WTC11 (cell line): ENCODE measurements at regions not wholly inside any gene's neighbourhood (a gene's known extent, or its start where the extent isn't known, plus 50 kb on each side); places are given as distances from the start of the nearest gene placed in this dataset.
"Not testable (repeated sequence)": the region's sequence is repeated elsewhere in the genome, so short reads cannot be mapped to it uniquely, and the experiment has no call there.

Experiments
- ATAC-seq: fragments of 200-7000 bp; cut with Tn5 transposase; 2 replicates; pipeline ENCODE4 v1.10.0; 2021; ENCODE audit warnings: mild to moderate bottlenecking, moderate library complexity
- CTCF ChIA-PET: fragments of 300-600 bp; sonication (Branson Sonifier 250); formaldehyde crosslinking; loops from one replicate; lab custom pipeline; 2021; ENCODE audit warnings: antibody characterized with exemption; lab: Charles Lee
- POLR2A ChIA-PET: fragments of 350-600 bp; sonication (Branson Sonifier 250); formaldehyde crosslinking; loops from one replicate; lab custom pipeline; 2021; ENCODE audit warnings: antibody characterized with exemption; lab: Charles Lee
- DNase-seq: peaks from one replicate; pipeline ENCODE4 v3.0.0; 2021; ENCODE audit warnings: low spot score
- H3K27ac Mint-ChIP-seq: 2 replicates; pipeline ENCODE4 v1.8.0; 2021; ENCODE audit warnings: mixed read lengths
- H3K27me3 Mint-ChIP-seq: 2 replicates; pipeline ENCODE4 v1.8.0; 2021; ENCODE audit warnings: low read depth, mild to moderate bottlenecking, moderate library complexity, mixed read lengths
- H3K36me3 Mint-ChIP-seq: 2 replicates; pipeline ENCODE4 v1.8.0; 2021; ENCODE audit warnings: mixed read lengths
- H3K4me1 Mint-ChIP-seq: 2 replicates; pipeline ENCODE4 v1.8.0; 2022; ENCODE audit warnings: mixed read lengths
- H3K4me3 Mint-ChIP-seq: 2 replicates; pipeline ENCODE4 v1.8.0; 2021; ENCODE audit warnings: mild to moderate bottlenecking, moderate library complexity, mixed read lengths
- H3K9me3 Mint-ChIP-seq: 2 replicates; pipeline ENCODE4 v1.8.0; 2021; ENCODE audit warnings: mixed read lengths
- CTCF ChIP-seq: fragments of 200-600 bp; IDR thresholded peaks from 2 replicates; pipeline ENCODE4 v1.8.0; 2022; ENCODE audit warnings: antibody characterized with exemption
- E2F4 ChIP-seq: sonication (generic); formaldehyde crosslinking; IDR thresholded peaks from 2 replicates; pipeline ENCODE4 v1.8.1; 2022; ENCODE audit warnings: low read depth, mild to moderate bottlenecking, moderate library complexity, missing genetic modification reagents, borderline replicate concordance
- ELF4 ChIP-seq: sonication (generic); formaldehyde crosslinking; IDR thresholded peaks from 2 replicates; pipeline ENCODE4 v1.8.1; 2022; ENCODE audit warnings: low read depth, mild to moderate bottlenecking, moderate library complexity, missing genetic modification reagents
- IRF1 ChIP-seq: sonication (generic); formaldehyde crosslinking; IDR thresholded peaks from 2 replicates; pipeline ENCODE4 v1.8.0; 2023; ENCODE audit warnings: missing genetic modification reagents
- MAX ChIP-seq: sonication (generic); formaldehyde crosslinking; IDR thresholded peaks from 2 replicates; pipeline ENCODE4 v1.8.0; 2022; ENCODE audit warnings: mild to moderate bottlenecking, missing genetic modification reagents
- MLX ChIP-seq: sonication (generic); formaldehyde crosslinking; IDR thresholded peaks from 2 replicates; pipeline ENCODE4 v1.8.1; 2023; ENCODE audit warnings: mild to moderate bottlenecking, missing genetic modification reagents, moderate library complexity
- MYBL2 ChIP-seq: sonication (generic); formaldehyde crosslinking; IDR thresholded peaks from 2 replicates; pipeline ENCODE4 v1.8.1; 2023; ENCODE audit warnings: mild to moderate bottlenecking, moderate library complexity, missing genetic modification reagents
- NR1H2 ChIP-seq: sonication (generic); formaldehyde crosslinking; IDR thresholded peaks from 2 replicates; pipeline ENCODE4 v1.9.0; 2021; ENCODE audit warnings: mild to moderate bottlenecking, moderate library complexity, missing genetic modification reagents
- NR3C1 ChIP-seq: sonication (generic); formaldehyde crosslinking; conservative IDR thresholded peaks from 2 replicates; pipeline ENCODE4 v1.8.1; 2023; ENCODE audit warnings: low read depth, mild to moderate bottlenecking, missing genetic modification reagents
- RORB ChIP-seq: fragments of 250-450 bp; sonication (Bioruptor Pico); IDR thresholded peaks from 2 replicates; pipeline ENCODE4 v1.9.0; 2021; ENCODE audit warnings: mild to moderate bottlenecking
- USF2 ChIP-seq: sonication (generic); formaldehyde crosslinking; IDR thresholded peaks from 2 replicates; pipeline ENCODE4 v1.8.1; 2023; ENCODE audit warnings: mild to moderate bottlenecking, missing genetic modification reagents, moderate library complexity
- ZBTB21 ChIP-seq: sonication (generic); formaldehyde crosslinking; IDR thresholded peaks from 2 replicates; pipeline ENCODE4 v1.8.1; 2023; ENCODE audit warnings: mild to moderate bottlenecking, missing genetic modification reagents, borderline replicate concordance
- ZBTB43 ChIP-seq: sonication (generic); formaldehyde crosslinking; IDR thresholded peaks from 2 replicates; pipeline ENCODE4 v1.8.1; 2023; ENCODE audit warnings: mild to moderate bottlenecking, missing genetic modification reagents
- ZMAT4 ChIP-seq: fragments of 250-450 bp; sonication (Bioruptor Pico); IDR thresholded peaks from 2 replicates; pipeline ENCODE4 v1.9.0; 2021; ENCODE audit warnings: mild to moderate bottlenecking
- ZNF423 ChIP-seq: fragments of 250-450 bp; sonication (Bioruptor Pico); IDR thresholded peaks from 2 replicates; pipeline ENCODE4 v2.1.2; 2022; ENCODE audit warnings: mild to moderate bottlenecking, moderate library complexity
- ZNF532 ChIP-seq: fragments of 250-450 bp; sonication (Bioruptor Pico); IDR thresholded peaks from 2 replicates; pipeline ENCODE4 v1.9.0; 2021; ENCODE audit warnings: mild to moderate bottlenecking, borderline replicate concordance

GRCh38 chr10:64358907-64359306 lies 837.7 kb downstream of the REEP3 start:
- Mint-ChIP-seq H3K4me1 (peaks cover 10% of the 10 kb centered on the region), H3K36me3 (peaks cover 55% of the 10 kb centered on the region), H3K4me3 (no peak overlapping the region), H3K9me3 (peaks cover 57% of the 10 kb centered on the region), H3K27me3 (peaks cover 3% of the 10 kb centered on the region; the same call in 1 of the 2 replicates), H3K27ac (no peak overlapping the region)
- ATAC-seq (no peak), DNase-seq (no peak)
- CTCF ChIA-PET: no interaction called here
- TF ChIP-seq ZBTB21 (CRISPR knock-in tag) (no peak), MLX (CRISPR knock-in tag) (no peak), CTCF (no peak), NR1H2 (CRISPR knock-in tag) (no peak), ZBTB43 (CRISPR knock-in tag) (no peak), IRF1 (CRISPR knock-in tag) (no peak), RORB (no peak), ZMAT4 (CRISPR knock-in tag) (no peak)
- POLR2A ChIA-PET: no interaction called here

GRCh38 chr10:64360240-64360639 lies 839.0 kb downstream of the REEP3 start:
- H3K4me3 Mint-ChIP-seq, POLR2A ChIA-PET, H3K27me3 Mint-ChIP-seq, ATAC-seq, H3K4me1 Mint-ChIP-seq, CTCF ChIA-PET: not testable (repeated sequence)
- DNase-seq: peak; percentile 29
- H3K9me3 Mint-ChIP-seq: peaks cover 55% of the 10 kb centered on the region
- peak; percentile 17; the same call in 1 of the 2 replicates for TF ChIP-seq USF2
- H3K27ac Mint-ChIP-seq: peak overlapping the region; percentile 45; the same call in 1 of the 2 replicates
- H3K36me3 Mint-ChIP-seq: peaks cover 55% of the 10 kb centered on the region

GRCh38 chr10:64363687-64364086 lies 842.5 kb downstream of the REEP3 start:
- H3K9me3 Mint-ChIP-seq: peaks cover 37% of the 10 kb centered on the region
- H3K4me1 Mint-ChIP-seq: peaks cover 13% of the 10 kb centered on the region
- peaks cover 40% of the 10 kb centered on the region for H3K36me3 Mint-ChIP-seq
- no peak overlapping the region for H3K27ac Mint-ChIP-seq
- no peak for TF ChIP-seq E2F4 (CRISPR knock-in tag)
- no peak for TF ChIP-seq ELF4 (CRISPR knock-in tag)
- DNase-seq (no peak), ATAC-seq (no peak)
- H3K27me3 Mint-ChIP-seq: peaks cover 3% of the 10 kb centered on the region; the same call in 1 of the 2 replicates
- H3K4me3 Mint-ChIP-seq: no peak overlapping the region
- CTCF ChIA-PET: no interaction called here
- POLR2A ChIA-PET: interaction anchor here (0.7 kb wide), 1 partner anchor 305 kb away, joined by 3 read pairs; no protein-coding TSS in a partner anchor

GRCh38 chr10:64365663-64366062 lies 844.5 kb downstream of the REEP3 start:
- H3K4me1 Mint-ChIP-seq: peaks cover 13% of the 10 kb centered on the region
- peaks cover 20% of the 10 kb centered on the region for H3K36me3 Mint-ChIP-seq
- H3K27ac Mint-ChIP-seq: no peak overlapping the region
- ChIA-PET POLR2A (no interaction called here), CTCF (no interaction called here)
- H3K27me3 Mint-ChIP-seq: no peaks in the 10 kb centered on the region
- H3K4me3 Mint-ChIP-seq: no peak overlapping the region
- no peak for DNase-seq
- peaks cover 22% of the 10 kb centered on the region for H3K9me3 Mint-ChIP-seq
- no peak for ATAC-seq
- no peak for TF ChIP-seq ZNF532 (CRISPR knock-in tag)
- TF ChIP-seq MAX: no peak
- no peak for TF ChIP-seq MYBL2 (CRISPR knock-in tag)
- TF ChIP-seq RORB: no peak
- no peak for TF ChIP-seq NR3C1 (CRISPR knock-in tag)
- TF ChIP-seq ZNF423 (CRISPR knock-in tag): no peak
